Sigmoid colon (tissue), 6 donors: ENCODE measurements at regions not wholly inside any gene's neighbourhood (a gene's known extent, or its start where the extent isn't known, plus 50 kb on each side); places are given as distances from the start of the nearest gene placed in this dataset.

Experiments used
- DNase-seq: peaks from one replicate; pipeline ENCODE4 v3.0.0-alpha.2; 2019
- H3K27ac ChIP-seq, 4 donors: fragments of 200-600 bp; sonication (generic); one replicate each; pipeline ENCODE4 v1.5.1; 2016 to 2019; ENCODE audit warnings: mild to moderate bottlenecking in 1 of 4
- H3K27me3 ChIP-seq, 3 donors: fragments of 200-600 bp; sonication (generic); one replicate each; pipeline ENCODE4 v1.5.1; 2019; ENCODE audit warnings: mild to moderate bottlenecking in 1 of 3
- H3K36me3 ChIP-seq, 4 donors: fragments of 200-600 bp; sonication (generic); one replicate each; pipeline ENCODE4 v1.5.1; 2016 to 2019
- H3K4me1 ChIP-seq, 4 donors: fragments of 200-600 bp; sonication (generic); one replicate each; pipeline ENCODE4 v1.5.1; 2017 to 2019
- H3K4me3 ChIP-seq, 4 donors: fragments of 200-600 bp; sonication (generic); one replicate each; pipeline ENCODE4 v1.5.1; 2017 to 2019; ENCODE audit warnings: mild to moderate bottlenecking in 2 of 4, moderate library complexity in 1 of 4
- H3K9me3 ChIP-seq, 4 donors: fragments of 200-600 bp in 3 of 4; sonication (generic) in 3 of 4; one replicate each; pipeline versions ENCODE4 v1.5.1 to v1.6.1; 2013 to 2019
- EP300 ChIP-seq, 4 donors: sonication (generic); formaldehyde crosslinking; IDR thresholded peaks; one replicate each; pipeline ENCODE4 v1.6.1; 2017; ENCODE audit warnings: antibody characterized with exemption in 4 of 4
- POLR2A ChIP-seq, 2 donors: fragments of 450-650 bp; IDR thresholded peaks; one replicate each; pipeline ENCODE4 v1.6.1; 2016; ENCODE audit warnings: antibody characterized with exemption in 2 of 2, mild to moderate bottlenecking in 2 of 2, moderate library complexity in 2 of 2
- POLR2AphosphoS5 ChIP-seq, 4 donors: sonication (generic); formaldehyde crosslinking; IDR thresholded peaks; one replicate each; pipeline ENCODE4 v1.6.1; 2017; ENCODE audit warnings: antibody characterized with exemption in 4 of 4
- WGBS, 2 donors: extraction: QIAGEN DNeasy Blood & Tissue Kit; methylation state at CpG; one replicate each; pipeline ENCODE4 v1.1.7; 2013; 5-methylcytosine and 5-hydroxymethylcytosine counted together
- intact Hi-C: fragments of 100-400 bp; cut with DNase I; formaldehyde crosslinking; loops from one replicate; pipeline ENCODE4 v1.15.1; 2023
- TF ChIP-seq, protein P1 (sequence below), 4 experiments: fragments of 450-650 bp in 3 of 4; fragments of 200-600 bp in 1 of 4; IDR thresholded peaks; one replicate each; pipeline ENCODE4 v1.5.1; 2016 to 2019; ENCODE audit warnings: antibody characterized with exemption in 4 of 4, mild to moderate bottlenecking in 3 of 4, moderate library complexity in 2 of 4
- donor health status: healthy with polysubstance abuse.
- donor health status: healthy.

DNA sequence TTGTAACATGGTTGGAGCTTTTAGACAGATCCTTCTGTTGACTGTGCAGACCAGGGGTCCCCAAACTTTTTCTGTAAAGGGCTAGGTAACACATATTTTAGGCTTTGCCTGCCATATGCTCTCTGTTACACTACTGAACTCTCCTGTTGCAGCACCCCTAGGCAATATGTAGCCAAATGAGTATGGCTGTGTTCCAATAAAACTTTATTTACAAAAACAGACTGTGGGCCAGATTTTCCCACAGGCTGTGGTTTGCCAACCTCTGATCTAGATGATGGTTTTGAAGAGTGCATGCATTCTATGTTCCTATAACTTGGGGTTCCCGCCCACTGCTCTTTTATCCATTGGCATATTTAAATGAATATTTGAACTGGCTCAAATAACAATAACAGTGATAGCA is 180.3 kb upstream of the VASH1 start:
- WGBS, 2 donors = 92 to 98% methylated on average over 1 of the region's 1 CpG
- Histone ChIP-seq H3K27ac (no peak overlapping the region), H3K4me3 (no peak overlapping the region), H3K27me3 (no peaks in the 10 kb centered on the region), H3K4me1 (peaks cover 0 to 32% (median 28%) of the 10 kb centered on the region in 4 donors), H3K9me3 (no peaks in the 10 kb centered on the region), H3K36me3 (no peaks in the 10 kb centered on the region)
- no peak for TF ChIP-seq EP300 (IDR thresholded peaks at IDR 0.05)
- TF ChIP-seq POLR2A (IDR thresholded peaks at IDR 0.05) = no peak
- TF ChIP-seq POLR2AphosphoS5 (IDR thresholded peaks at IDR 0.05) = no peak
- TF ChIP-seq, protein P1, sequence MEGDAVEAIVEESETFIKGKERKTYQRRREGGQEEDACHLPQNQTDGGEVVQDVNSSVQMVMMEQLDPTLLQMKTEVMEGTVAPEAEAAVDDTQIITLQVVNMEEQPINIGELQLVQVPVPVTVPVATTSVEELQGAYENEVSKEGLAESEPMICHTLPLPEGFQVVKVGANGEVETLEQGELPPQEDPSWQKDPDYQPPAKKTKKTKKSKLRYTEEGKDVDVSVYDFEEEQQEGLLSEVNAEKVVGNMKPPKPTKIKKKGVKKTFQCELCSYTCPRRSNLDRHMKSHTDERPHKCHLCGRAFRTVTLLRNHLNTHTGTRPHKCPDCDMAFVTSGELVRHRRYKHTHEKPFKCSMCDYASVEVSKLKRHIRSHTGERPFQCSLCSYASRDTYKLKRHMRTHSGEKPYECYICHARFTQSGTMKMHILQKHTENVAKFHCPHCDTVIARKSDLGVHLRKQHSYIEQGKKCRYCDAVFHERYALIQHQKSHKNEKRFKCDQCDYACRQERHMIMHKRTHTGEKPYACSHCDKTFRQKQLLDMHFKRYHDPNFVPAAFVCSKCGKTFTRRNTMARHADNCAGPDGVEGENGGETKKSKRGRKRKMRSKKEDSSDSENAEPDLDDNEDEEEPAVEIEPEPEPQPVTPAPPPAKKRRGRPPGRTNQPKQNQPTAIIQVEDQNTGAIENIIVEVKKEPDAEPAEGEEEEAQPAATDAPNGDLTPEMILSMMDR (IDR thresholded peaks at IDR 0.05) = no peak
- intact Hi-C loops = no loop called here
- no peak for DNase-seq

DNA sequence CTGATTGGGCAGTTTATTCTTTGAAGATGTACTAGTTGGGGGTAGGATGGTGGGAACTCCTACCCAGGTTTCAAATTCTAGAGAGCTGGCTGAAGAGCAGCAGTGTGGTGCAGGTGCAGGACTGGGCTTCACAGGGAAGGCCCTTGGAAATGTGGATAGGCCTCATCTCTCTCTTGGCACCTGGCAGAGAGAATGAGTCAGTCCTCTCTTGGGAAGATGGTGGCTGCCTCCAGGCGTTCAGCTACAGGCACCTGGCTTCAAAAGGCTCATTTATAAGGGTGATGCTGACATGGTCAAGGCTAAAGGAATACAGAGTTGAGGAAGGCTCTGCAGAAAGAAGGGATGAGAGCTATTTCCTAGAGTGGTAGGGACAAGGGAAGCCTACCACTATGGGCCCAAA is 179.7 kb upstream of the VASH1 start:
- DNase-seq = no peak
- no peaks in the 10 kb centered on the region for H3K27me3 ChIP-seq
- intact Hi-C loops = no loop called here
- H3K4me3 ChIP-seq = no peak overlapping the region
- H3K9me3 ChIP-seq = no peaks in the 10 kb centered on the region
- peaks cover 0 to 28% (median 23%) of the 10 kb centered on the region in 4 donors for H3K4me1 ChIP-seq
- H3K36me3 ChIP-seq = no peaks in the 10 kb centered on the region
- no peak for TF ChIP-seq EP300 (IDR thresholded peaks at IDR 0.05)
- TF ChIP-seq, protein P1 (IDR thresholded peaks at IDR 0.05) = no peak
- no peak for TF ChIP-seq POLR2AphosphoS5 (IDR thresholded peaks at IDR 0.05)
- TF ChIP-seq POLR2A (IDR thresholded peaks at IDR 0.05) = no peak
- WGBS, 2 donors = 64 to 83% methylated on average over 1 of the region's 1 CpG
- H3K27ac ChIP-seq = no peak overlapping the region

DNA sequence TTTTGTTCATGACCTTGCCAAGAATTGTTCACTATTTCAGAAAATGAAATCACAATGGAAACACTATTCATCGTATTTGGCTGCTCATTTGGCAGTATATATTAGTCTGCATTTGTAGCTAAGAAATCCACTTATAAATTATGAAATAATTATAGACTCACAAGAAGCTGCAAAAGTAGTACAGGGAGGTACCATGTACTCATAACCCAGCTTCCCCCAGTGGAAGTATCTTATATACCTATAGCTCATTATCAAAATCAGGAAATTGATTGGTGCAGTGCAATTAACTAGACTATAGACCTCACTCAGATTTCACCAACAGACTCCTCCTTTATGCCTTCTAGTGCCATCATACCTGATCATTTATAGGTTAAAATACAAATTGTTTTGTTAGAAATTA is 178.8 kb upstream of the VASH1 start:
- intact Hi-C loops = no loop called here
- Histone ChIP-seq H3K27ac (no peak overlapping the region), H3K4me3 (no peak overlapping the region), H3K4me1 (peaks cover 0 to 28% (median 21%) of the 10 kb centered on the region in 4 donors), H3K27me3 (no peaks in the 10 kb centered on the region), H3K36me3 (no peaks in the 10 kb centered on the region), H3K9me3 (no peaks in the 10 kb centered on the region)
- WGBS, 2 donors = 72 to 80% methylated on average over 1 of the region's 1 CpG
- no peak for TF ChIP-seq EP300 (IDR thresholded peaks at IDR 0.05)
- TF ChIP-seq POLR2A (IDR thresholded peaks at IDR 0.05) = no peak
- TF ChIP-seq, protein P1 (IDR thresholded peaks at IDR 0.05) = no peak
- TF ChIP-seq POLR2AphosphoS5 (IDR thresholded peaks at IDR 0.05) = no peak
- DNase-seq = no peak

DNA sequence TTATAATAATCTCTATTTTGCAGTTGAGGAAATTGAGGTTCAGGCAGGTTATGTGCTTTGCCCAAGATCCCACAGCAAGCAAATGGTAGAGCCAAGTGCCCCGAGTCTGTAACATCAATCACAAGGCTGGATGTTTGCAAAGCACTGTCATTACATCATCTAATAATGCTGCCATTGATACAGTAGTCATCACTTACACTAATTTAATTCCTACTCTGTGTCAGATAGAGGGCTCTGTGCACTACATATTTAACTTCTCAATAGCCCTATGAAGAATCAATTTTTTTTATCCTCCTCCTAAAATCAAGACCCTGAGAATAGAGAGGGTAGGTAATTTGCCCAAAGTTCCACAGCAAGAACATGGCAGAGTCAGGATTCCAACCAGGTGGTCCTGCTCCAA is 178.1 kb upstream of the VASH1 start:
- no peak overlapping the region for H3K4me3 ChIP-seq
- intact Hi-C loops = no loop called here
- no peak for DNase-seq
- H3K36me3 ChIP-seq = no peaks in the 10 kb centered on the region
- no peaks in the 10 kb centered on the region for H3K9me3 ChIP-seq
- H3K4me1 ChIP-seq = peaks cover 0 to 28% (median 21%) of the 10 kb centered on the region in 4 donors
- WGBS, 2 donors = 51 to 65% methylated on average over 1 of the region's 1 CpG
- no peak overlapping the region for H3K27ac ChIP-seq
- no peak for TF ChIP-seq EP300 (IDR thresholded peaks at IDR 0.05)
- TF ChIP-seq, protein P1 (IDR thresholded peaks at IDR 0.05) = no peak
- no peak for TF ChIP-seq POLR2AphosphoS5 (IDR thresholded peaks at IDR 0.05)
- TF ChIP-seq POLR2A (IDR thresholded peaks at IDR 0.05) = no peak
- H3K27me3 ChIP-seq = no peaks in the 10 kb centered on the region

DNA sequence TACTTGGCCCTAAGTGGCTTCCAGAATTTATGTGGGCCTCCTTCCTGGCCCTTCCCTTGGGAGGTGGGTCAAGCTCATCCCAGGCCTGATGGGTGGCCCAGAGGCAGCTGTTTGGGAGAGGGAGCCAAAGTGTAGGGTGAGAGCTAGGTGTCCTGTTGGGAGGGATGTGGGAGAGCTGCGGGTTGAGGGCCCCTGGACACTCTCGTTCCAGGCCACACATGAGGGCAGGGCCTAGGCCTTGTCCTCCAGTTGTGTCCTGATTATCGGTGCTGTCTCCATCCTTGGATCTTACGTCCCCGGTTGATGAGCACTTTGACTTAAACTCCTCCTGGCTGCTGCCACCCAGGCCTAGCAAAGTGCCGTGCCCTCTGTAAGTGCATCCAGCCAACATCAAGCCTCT is 177.5 kb upstream of the VASH1 start:
- Histone ChIP-seq H3K4me3 (no peak overlapping the region), H3K36me3 (no peaks in the 10 kb centered on the region), H3K9me3 (no peaks in the 10 kb centered on the region), H3K4me1 (peaks cover 0 to 28% (median 21%) of the 10 kb centered on the region in 4 donors), H3K27ac (peak overlapping the region in 1 of 4 donors; percentile 33), H3K27me3 (no peaks in the 10 kb centered on the region)
- WGBS, 2 donors = 94 to 95% methylated on average over 6 of the region's 6 CpGs
- TF ChIP-seq EP300 (IDR thresholded peaks at IDR 0.05) = no peak
- TF ChIP-seq POLR2A (IDR thresholded peaks at IDR 0.05) = no peak
- TF ChIP-seq, protein P1 (IDR thresholded peaks at IDR 0.05) = no peak
- no peak for TF ChIP-seq POLR2AphosphoS5 (IDR thresholded peaks at IDR 0.05)
- intact Hi-C loops = no loop called here
- no peak for DNase-seq
